ENCODE measurements at regions not wholly inside any gene's neighbourhood (a gene's known extent, or its start where the extent isn't known, plus 50 kb on each side); places are given as distances from the start of the nearest gene placed in this dataset.

DNA sequence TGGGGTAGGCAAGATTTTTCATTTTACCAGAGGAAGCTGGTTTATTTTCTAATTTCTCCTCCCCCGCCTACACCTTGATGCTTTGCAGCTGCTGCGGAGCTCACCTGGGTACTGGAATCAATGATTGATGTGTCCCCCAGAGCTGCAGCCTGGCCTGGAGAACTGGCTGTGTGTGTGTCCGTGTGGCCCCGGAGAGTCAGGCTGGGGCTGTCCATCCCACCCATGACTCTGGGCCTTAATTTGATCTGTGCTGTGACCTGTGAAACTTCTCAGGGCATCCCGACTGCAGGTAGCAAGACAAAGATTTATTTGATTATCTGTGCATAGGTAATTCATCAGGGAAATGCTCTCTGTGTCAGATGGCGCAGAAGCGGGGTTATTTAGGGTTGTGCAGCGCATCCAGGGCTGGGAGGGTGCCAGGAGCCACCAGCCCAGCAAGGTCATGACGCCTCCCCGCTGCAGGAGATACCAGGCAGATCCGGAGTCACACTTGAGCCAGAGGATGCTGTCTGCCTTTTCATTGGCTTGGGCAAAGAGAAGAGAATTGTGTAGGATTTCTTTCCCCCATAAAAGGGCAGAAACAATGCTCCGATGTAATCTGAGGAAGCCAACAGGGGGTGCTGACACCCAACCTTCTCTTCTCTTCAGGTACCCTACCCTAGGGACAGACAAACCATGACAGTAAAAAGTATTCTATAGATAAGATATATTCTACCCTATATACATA is 346.6 kb downstream of the TSHZ3 start:
- in situ Hi-C loops (cut with HindIII; ENCODE audit: low sequenced_read_pairs), result no loop called here
- no peak overlapping the region for H3K4me3 ChIP-seq (ENCODE audit: low read depth, low read length)
- TF ChIP-seq, protein P1, sequence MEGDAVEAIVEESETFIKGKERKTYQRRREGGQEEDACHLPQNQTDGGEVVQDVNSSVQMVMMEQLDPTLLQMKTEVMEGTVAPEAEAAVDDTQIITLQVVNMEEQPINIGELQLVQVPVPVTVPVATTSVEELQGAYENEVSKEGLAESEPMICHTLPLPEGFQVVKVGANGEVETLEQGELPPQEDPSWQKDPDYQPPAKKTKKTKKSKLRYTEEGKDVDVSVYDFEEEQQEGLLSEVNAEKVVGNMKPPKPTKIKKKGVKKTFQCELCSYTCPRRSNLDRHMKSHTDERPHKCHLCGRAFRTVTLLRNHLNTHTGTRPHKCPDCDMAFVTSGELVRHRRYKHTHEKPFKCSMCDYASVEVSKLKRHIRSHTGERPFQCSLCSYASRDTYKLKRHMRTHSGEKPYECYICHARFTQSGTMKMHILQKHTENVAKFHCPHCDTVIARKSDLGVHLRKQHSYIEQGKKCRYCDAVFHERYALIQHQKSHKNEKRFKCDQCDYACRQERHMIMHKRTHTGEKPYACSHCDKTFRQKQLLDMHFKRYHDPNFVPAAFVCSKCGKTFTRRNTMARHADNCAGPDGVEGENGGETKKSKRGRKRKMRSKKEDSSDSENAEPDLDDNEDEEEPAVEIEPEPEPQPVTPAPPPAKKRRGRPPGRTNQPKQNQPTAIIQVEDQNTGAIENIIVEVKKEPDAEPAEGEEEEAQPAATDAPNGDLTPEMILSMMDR (IDR thresholded peaks at IDR 0.05; ENCODE audit: low read depth, low read length, missing control alignments), result no peak
- no peak for DNase-seq (ENCODE audit: low read depth)

DNA sequence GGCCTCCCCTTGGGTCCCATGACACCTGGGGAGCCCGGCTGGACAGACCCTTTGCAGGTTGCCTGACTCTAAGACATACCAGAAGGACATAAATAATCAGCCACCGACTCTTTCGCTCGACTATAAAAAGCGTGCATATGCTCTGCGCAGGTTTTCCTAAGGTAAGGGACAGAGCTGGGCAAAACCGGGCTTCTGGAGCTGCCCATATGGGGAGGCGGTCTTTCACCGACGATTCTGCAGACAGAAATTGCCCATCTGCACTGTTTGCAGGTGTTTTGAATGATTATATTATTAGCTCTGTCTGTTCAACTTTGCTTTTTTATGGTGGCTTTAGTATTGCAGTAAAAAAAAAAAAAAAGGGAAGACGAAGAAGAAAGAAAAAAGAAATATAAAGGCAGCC is 347.2 kb downstream of the TSHZ3 start:
- in situ Hi-C loops (cut with HindIII; ENCODE audit: low sequenced_read_pairs), result no loop called here
- DNase-seq (ENCODE audit: low read depth), result no peak
- TF ChIP-seq, protein P1 (IDR thresholded peaks at IDR 0.05; ENCODE audit: low read depth, low read length, missing control alignments), result no peak
- H3K4me3 ChIP-seq (ENCODE audit: low read depth, low read length), result no peak overlapping the region

DNA sequence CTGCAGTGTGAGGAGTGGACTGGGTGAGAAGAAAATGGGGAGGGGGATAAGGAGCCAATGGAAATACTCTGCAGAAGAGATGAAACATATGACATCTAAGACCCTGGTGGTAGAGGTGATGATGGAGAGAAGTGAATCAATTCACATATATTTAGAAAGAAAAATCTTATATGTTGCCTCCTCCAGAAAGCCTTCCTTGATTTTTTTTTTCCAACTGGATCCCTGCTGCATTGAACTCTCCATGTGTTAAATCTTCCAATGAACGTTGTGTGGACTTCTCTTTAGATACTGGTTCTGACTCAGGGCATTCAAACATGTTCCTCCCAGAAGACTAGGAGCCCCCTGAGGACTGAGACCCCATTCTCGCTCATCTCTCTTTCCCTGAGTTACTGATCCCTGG is 348.3 kb downstream of the TSHZ3 start:
- TF ChIP-seq, protein P1 (IDR thresholded peaks at IDR 0.05; ENCODE audit: low read depth, low read length, missing control alignments), result no peak
- no peak overlapping the region for H3K4me3 ChIP-seq (ENCODE audit: low read depth, low read length)
- DNase-seq (ENCODE audit: low read depth), result no peak
- in situ Hi-C loops (cut with HindIII; ENCODE audit: low sequenced_read_pairs), result no loop called here

DNA sequence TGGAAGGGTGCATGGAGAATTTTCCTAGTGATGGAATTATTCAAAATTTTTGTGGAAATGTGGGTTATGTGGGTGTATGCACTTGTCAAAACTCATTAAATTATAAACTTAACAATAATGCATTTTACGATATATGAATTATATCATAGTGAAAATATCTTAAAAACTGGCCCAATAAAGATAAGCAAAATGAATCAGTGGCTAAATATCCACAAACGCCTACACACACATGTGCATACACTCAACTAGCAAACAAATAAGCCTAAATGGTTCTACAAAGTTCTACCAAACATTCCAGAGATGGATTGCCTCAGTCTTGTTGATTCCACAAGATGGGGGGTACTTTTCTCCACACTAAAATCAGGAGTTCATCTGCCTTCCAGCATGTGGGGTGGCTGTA is 349.5 kb downstream of the TSHZ3 start:
- TF ChIP-seq, protein P1 (IDR thresholded peaks at IDR 0.05; ENCODE audit: low read depth, low read length, missing control alignments), result no peak
- DNase-seq (ENCODE audit: low read depth), result no peak
- in situ Hi-C loops (cut with HindIII; ENCODE audit: low sequenced_read_pairs), result no loop called here
- H3K4me3 ChIP-seq (ENCODE audit: low read depth, low read length), result no peak overlapping the region

DNA sequence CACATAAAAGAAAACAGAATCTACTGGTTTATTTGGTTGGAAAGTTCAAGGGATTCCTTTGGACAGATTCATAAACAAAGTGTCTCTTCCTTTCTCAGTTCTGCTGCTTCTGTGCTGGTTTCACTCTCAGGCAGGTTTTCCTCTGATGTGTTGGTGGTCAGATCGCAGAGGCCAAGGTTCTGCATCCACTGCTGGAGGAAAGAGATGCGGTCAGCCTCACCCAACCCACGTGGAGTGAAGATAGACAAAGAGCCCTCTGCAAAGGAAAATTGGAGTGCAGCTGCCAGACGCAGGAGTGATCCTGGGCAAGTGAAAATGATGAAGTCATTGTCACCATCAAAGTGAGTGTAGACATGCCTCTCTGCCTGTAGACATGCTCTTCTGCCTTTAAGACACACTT is 352.0 kb downstream of the TSHZ3 start:
- H3K4me3 ChIP-seq (ENCODE audit: low read depth, low read length), result no peak overlapping the region
- DNase-seq (ENCODE audit: low read depth), result no peak
- TF ChIP-seq, protein P1 (IDR thresholded peaks at IDR 0.05; ENCODE audit: low read depth, low read length, missing control alignments), result no peak
- in situ Hi-C loops (cut with HindIII; ENCODE audit: low sequenced_read_pairs), result no loop called here

DNA sequence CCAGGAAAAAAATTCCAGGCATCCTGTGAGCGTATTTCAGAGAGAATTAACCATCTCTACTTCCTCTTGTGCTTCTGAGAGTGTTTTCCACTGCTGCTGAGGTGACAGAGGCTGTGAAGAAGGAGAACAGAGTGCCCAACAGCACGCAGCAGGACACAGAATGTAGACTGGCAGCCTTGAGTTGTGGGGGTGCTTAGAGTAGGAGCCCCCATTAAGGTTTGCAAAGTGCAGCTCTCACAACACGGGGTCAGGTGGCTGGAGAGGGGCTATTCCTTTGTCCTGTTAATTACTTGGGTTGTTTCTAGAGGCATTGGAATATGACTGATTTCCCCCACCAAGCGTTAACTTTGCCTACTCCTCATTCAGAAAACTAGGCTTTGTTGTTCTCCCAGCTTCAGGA is 370.6 kb downstream of the TSHZ3 start:
- in situ Hi-C loops (cut with HindIII; ENCODE audit: low sequenced_read_pairs), result no loop called here
- TF ChIP-seq, protein P1 (IDR thresholded peaks at IDR 0.05; ENCODE audit: low read depth, low read length, missing control alignments), result no peak
- H3K4me3 ChIP-seq (ENCODE audit: low read depth, low read length), result no peak overlapping the region
- DNase-seq (ENCODE audit: low read depth), result no peak

Measured in astrocyte of the cerebellum (primary cell).